HG02973 (cell line): ENCODE measurements at regions not wholly inside any gene's neighbourhood (a gene's known extent, or its start where the extent isn't known, plus 50 kb on each side); places are given as distances from the start of the nearest gene placed in this dataset.
"Not testable (repeated sequence)": the region's sequence is repeated elsewhere in the genome, so short reads cannot be mapped to it uniquely, and the experiment has no call there.

Experiments
- ATAC-seq: cut with Tn5 transposase; IDR thresholded peaks from one replicate; pipeline ENCODE4 v1.9.1; 2021; ENCODE audit warnings: moderate library complexity; ENCODE audit not compliant: unreplicated experiment

- ATAC-seq, result no peak
Observed at GRCh38 chrX:109184506-109185139, 297.3 kb downstream of the GUCY2F start.

- ATAC-seq, result no peak
Observed at GRCh38 chrX:109172091-109172602, 309.7 kb downstream of the GUCY2F start.

GRCh38 chrX:109155161-109155560 lies 326.7 kb downstream of the GUCY2F start:
- ATAC-seq, result no peak

- ATAC-seq, result not testable (repeated sequence)
Observed at GRCh38 chrX:109144173-109144572, 337.7 kb downstream of the GUCY2F start.

- ATAC-seq, result no peak
Observed at GRCh38 chrX:109140463-109140862, 341.4 kb downstream of the GUCY2F start.

GRCh38 chrX:109134777-109135176 lies 347.1 kb downstream of the GUCY2F start:
- ATAC-seq, result no peak

GRCh38 chrX:109125304-109125703 lies 356.6 kb downstream of the GUCY2F start:
- ATAC-seq, result no peak

- ATAC-seq, result no peak
Observed at GRCh38 chrX:109089359-109089758, 353.0 kb upstream of the IRS4 start.

GRCh38 chrX:109077788-109078187 lies 341.4 kb upstream of the IRS4 start:
- no peak for ATAC-seq

- not testable (repeated sequence) for ATAC-seq
Observed at GRCh38 chrX:109054181-109054581, 317.8 kb upstream of the IRS4 start.

- ATAC-seq, result no peak
Observed at GRCh38 chrX:109049903-109050302, 313.5 kb upstream of the IRS4 start.

GRCh38 chrX:109049416-109049815 lies 313.1 kb upstream of the IRS4 start:
- no peak for ATAC-seq

GRCh38 chrX:109040057-109040456 lies 303.7 kb upstream of the IRS4 start:
- no peak for ATAC-seq

GRCh38 chrX:109036624-109037023 lies 300.3 kb upstream of the IRS4 start:
- ATAC-seq, result peak; percentile 58

GRCh38 chrX:108993909-108994308 lies 257.5 kb upstream of the IRS4 start:
- no peak for ATAC-seq

- ATAC-seq, result not testable (repeated sequence)
Observed at GRCh38 chrX:108972899-108973298, 236.5 kb upstream of the IRS4 start.

- no peak for ATAC-seq
Observed at GRCh38 chrX:108947205-108947604, 210.8 kb upstream of the IRS4 start.

- no peak for ATAC-seq
Observed at GRCh38 chrX:108946531-108946930, 210.2 kb upstream of the IRS4 start.

GRCh38 chrX:108945883-108946523 lies 209.6 kb upstream of the IRS4 start:
- no peak for ATAC-seq

- ATAC-seq, result no peak
Observed at GRCh38 chrX:108914791-108915190, 178.4 kb upstream of the IRS4 start.

- ATAC-seq, result not testable (repeated sequence)
Observed at GRCh38 chrX:108903831-108904230, 167.5 kb upstream of the IRS4 start.

GRCh38 chrX:108900333-108900732 lies 164.0 kb upstream of the IRS4 start:
- ATAC-seq, result no peak
